ENCODE measurements at regions not wholly inside any gene's neighbourhood (a gene's known extent, or its start where the extent isn't known, plus 50 kb on each side); places are given as distances from the start of the nearest gene placed in this dataset.
"Not testable (repeated sequence)": the region's sequence is repeated elsewhere in the genome, so short reads cannot be mapped to it uniquely, and the experiment has no call there.

DNA sequence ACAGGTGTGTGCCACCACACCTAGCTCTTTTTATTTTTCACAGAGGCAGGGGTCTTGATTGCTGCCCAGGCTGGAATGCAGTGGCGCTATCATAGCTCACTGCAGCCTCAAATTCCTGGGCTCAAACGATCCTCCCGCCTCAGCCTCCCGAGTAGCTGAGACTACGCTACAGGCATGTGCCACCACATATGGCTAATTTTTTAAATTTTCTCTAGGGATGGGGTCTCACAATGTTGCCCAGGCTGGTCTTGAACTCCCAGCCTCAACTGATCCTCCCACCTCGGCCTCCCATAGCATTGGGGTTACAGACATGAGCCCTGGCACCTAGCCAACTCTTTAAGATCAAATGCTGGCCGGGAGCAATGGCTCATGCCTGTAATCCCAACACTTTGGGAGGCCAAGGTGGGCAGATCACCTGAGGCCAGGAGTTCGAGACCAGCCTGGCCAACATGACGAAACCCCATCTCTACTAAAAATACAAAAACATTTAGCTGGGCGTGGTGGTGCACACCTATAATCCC, 50.6 kb upstream of the MYL10 start:
- H3K4me3 ChIP-seq; H3K27me3 ChIP-seq (ENCODE audit: insufficient read depth, low read depth); POLR2A ChIA-PET (ENCODE audit: unreplicated experiment); H3K4me2 ChIP-seq; DNase-seq; H4K20me1 ChIP-seq (ENCODE audit: insufficient read depth); BruUV-seq (replicated peaks); H3K9me3 ChIP-seq (ENCODE audit: insufficient read depth, low read depth); H3K9me2 ChIP-seq (ENCODE audit: insufficient read depth); H3K36me3 ChIP-seq (ENCODE audit: low read depth); H3F3A ChIP-seq (ENCODE audit: insufficient read depth, low read depth); H3K79me2 ChIP-seq (ENCODE audit: low read depth); H2AFZ ChIP-seq; H3K27ac ChIP-seq: not testable (repeated sequence)
- intact Hi-C loops (cut with micrococcal nuclease; ENCODE audit: unreplicated experiment), result loop anchor here (2.0 kb wide), 1 partner anchor 77 kb away; no protein-coding TSS in a partner anchor
- CTCF ChIA-PET, result interaction anchor here (0.6 kb wide), 1 partner anchor 14 kb away, joined by 3 read pairs; no protein-coding TSS in a partner anchor
- H3K4me1 ChIP-seq (replicated peaks; ENCODE audit: insufficient read depth), result peaks cover 13% of the 10 kb centered on the region

- POLR2A ChIA-PET (ENCODE audit: unreplicated experiment), result interaction anchor here (0.8 to 1.0 kb wide), 2 partner anchors 49 to 95 kb away, joined by 3 to 11 read pairs; no protein-coding TSS in a partner anchor
- DNase-seq, result no peak
These were observed 51.5 kb upstream of the MYL10 start for GRCh38 chr7:101680406-101681145.

DNA sequence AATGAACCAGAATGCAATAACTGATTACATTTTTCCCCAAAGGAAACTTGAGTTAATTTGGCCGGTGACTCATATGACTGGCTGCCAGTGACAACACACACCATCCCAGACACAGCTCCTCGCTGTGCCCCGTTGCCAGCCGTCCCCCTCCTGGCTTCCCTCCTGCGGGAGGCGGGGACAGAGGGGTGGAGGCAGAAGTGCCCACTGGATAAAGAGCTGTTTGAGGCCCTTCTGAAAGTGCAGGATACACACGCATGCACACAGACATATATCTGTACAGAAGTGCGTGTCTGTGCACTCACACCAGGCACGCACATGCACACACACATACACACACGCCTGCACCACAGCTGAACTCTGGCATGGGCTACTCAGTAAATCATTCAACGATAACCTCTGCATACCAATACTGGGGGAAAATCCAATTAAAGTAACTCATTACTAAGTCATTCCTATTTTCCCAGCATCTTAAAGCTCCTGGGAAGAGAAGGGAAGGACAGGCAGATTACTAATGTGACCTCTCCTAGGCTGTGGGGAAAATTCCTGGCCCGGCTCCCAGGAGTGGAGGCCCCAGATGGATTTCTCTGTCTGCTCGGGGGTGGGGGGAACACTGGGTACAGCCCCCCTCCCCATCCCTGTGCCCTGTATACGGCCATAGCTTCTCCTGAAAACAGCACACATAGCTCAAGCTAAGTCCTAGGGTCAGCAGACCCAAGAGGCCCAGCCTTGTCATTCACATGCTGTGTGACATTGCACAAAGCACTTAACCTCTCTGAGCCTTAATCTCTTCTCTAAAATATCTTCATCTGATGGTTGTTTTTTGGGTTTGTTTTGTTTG, 52.3 kb upstream of the MYL10 start:
- peak; percentile 62 to 84 for DNase-seq

More at GRCh38 chr7:101680406-101681145, 51.5 kb upstream of the MYL10 start:
- Histone ChIP-seq H3K27me3 (ENCODE audit: insufficient read depth, low read depth) (no peaks in the 10 kb centered on the region), H3K27ac (no peak overlapping the region), H3K36me3 (ENCODE audit: low read depth) (no peaks in the 10 kb centered on the region), H2AFZ (no peak overlapping the region), H3F3A (ENCODE audit: insufficient read depth, low read depth) (peaks cover 12% of the 10 kb centered on the region; the same call in 1 of the 2 replicates), H3K79me2 (ENCODE audit: low read depth) (no peaks in the 10 kb centered on the region), H3K9me2 (ENCODE audit: insufficient read depth) (no peaks in the 10 kb centered on the region), H3K9me3 (ENCODE audit: insufficient read depth, low read depth) (no peaks in the 10 kb centered on the region), H3K4me2 (peak overlapping the region; percentile 63; the same call in 1 of the 2 replicates), H4K20me1 (ENCODE audit: insufficient read depth) (no peaks in the 10 kb centered on the region), H3K4me1 (replicated peaks; ENCODE audit: insufficient read depth) (peaks cover 13% of the 10 kb centered on the region), H3K4me3 (no peak overlapping the region)
- intact Hi-C loops (cut with micrococcal nuclease; ENCODE audit: unreplicated experiment), result loop anchor here (1.0 to 2.0 kb wide), 2 partner anchors 78 to 445 kb away; no protein-coding TSS in a partner anchor
- no peak for TF ChIP-seq EZH2 (IDR thresholded peaks at IDR 0.05; ENCODE audit: low read depth)
- no peak for TF ChIP-seq CTCF (conservative IDR thresholded peaks at IDR 0.05)
- no TSS peak for BruUV-seq (replicated peaks)
- CTCF ChIA-PET, result interaction anchor here (0.7 to 1.4 kb wide), 3 partner anchors 29 to 112 kb away, joined by 3 to 6 read pairs (median 3); no protein-coding TSS in a partner anchor

More for the DNA sequence above, 52.3 kb upstream of the MYL10 start:
- Histone ChIP-seq H3K36me3 (ENCODE audit: low read depth) (no peaks in the 10 kb centered on the region), H3F3A (ENCODE audit: insufficient read depth, low read depth) (peaks cover 12% of the 10 kb centered on the region; the same call in 1 of the 2 replicates), H4K20me1 (ENCODE audit: insufficient read depth) (no peaks in the 10 kb centered on the region), H2AFZ (no peak overlapping the region), H3K4me2 (peak overlapping the region; percentile 63), H3K27me3 (ENCODE audit: insufficient read depth, low read depth) (no peaks in the 10 kb centered on the region), H3K4me1 (replicated peaks; ENCODE audit: insufficient read depth) (peaks cover 13% of the 10 kb centered on the region), H3K79me2 (ENCODE audit: low read depth) (no peaks in the 10 kb centered on the region), H3K27ac (no peak overlapping the region), H3K9me3 (ENCODE audit: insufficient read depth, low read depth) (no peaks in the 10 kb centered on the region), H3K4me3 (no peak overlapping the region), H3K9me2 (ENCODE audit: insufficient read depth) (no peaks in the 10 kb centered on the region)
- BruUV-seq (replicated peaks), result no TSS peak
- intact Hi-C loops (cut with micrococcal nuclease; ENCODE audit: unreplicated experiment), result loop anchor here (1.0 to 2.0 kb wide), 2 partner anchors 79 to 444 kb away; no protein-coding TSS in a partner anchor
- ChIA-PET POLR2A (ENCODE audit: unreplicated experiment) (interaction anchor here (0.8 to 1.0 kb wide), 2 partner anchors 50 to 96 kb away, joined by 3 to 11 read pairs; no protein-coding TSS in a partner anchor), CTCF (interaction anchor here (0.7 to 1.4 kb wide), 3 partner anchors 29 to 111 kb away, joined by 3 to 6 read pairs (median 3); no protein-coding TSS in a partner anchor)
- no peak for TF ChIP-seq EZH2 (IDR thresholded peaks at IDR 0.05; ENCODE audit: low read depth)
- no peak for TF ChIP-seq CTCF (conservative IDR thresholded peaks at IDR 0.05)
